Cardiac muscle cell (in vitro differentiated cells and primary cell): ENCODE measurements at regions not wholly inside any gene's neighbourhood (a gene's known extent, or its start where the extent isn't known, plus 50 kb on each side); places are given as distances from the start of the nearest gene placed in this dataset.

Source experiments
- DNase-seq, 2 donors: peaks; one replicate each; pipeline versions ENCODE4 v3.0.0 to v3.0.0-alpha.2; 2010 to 2017; ENCODE audit warnings: low read depth in 1 of 2, low spot score in 1 of 2
- H3K27ac ChIP-seq: fragments of 200-600 bp; sonication (generic); 2 replicates; pipeline ENCODE4 v1.5.1; 2016
- H3K27me3 ChIP-seq: fragments of 200-600 bp; sonication (generic); 2 replicates; pipeline ENCODE4 v1.6.0; 2016; ENCODE audit warnings: control low read depth
- H3K36me3 ChIP-seq: fragments of 200-600 bp; sonication (generic); 2 replicates; pipeline ENCODE4 v1.5.1; 2016; ENCODE audit warnings: control low read depth
- H3K4me1 ChIP-seq: fragments of 200-600 bp; sonication (generic); 2 replicates; pipeline ENCODE4 v1.8.1; 2017; ENCODE audit warnings: low read depth, mild to moderate bottlenecking, mixed run types
- H3K4me3 ChIP-seq: fragments of 200-600 bp; sonication (generic); 2 replicates; pipeline ENCODE4 v1.5.1; 2016; ENCODE audit warnings: mild to moderate bottlenecking
- H3K9me3 ChIP-seq: fragments of 200-600 bp; sonication (generic); 2 replicates; pipeline ENCODE4 v1.5.1; 2017; ENCODE audit warnings: low read depth, mild to moderate bottlenecking, control low read depth
- CTCF ChIP-seq: IDR thresholded peaks from 2 replicates; pipeline ENCODE4 v1.5.1; 2012; ENCODE audit warnings: low read depth, mild to moderate bottlenecking, low read length

DNA sequence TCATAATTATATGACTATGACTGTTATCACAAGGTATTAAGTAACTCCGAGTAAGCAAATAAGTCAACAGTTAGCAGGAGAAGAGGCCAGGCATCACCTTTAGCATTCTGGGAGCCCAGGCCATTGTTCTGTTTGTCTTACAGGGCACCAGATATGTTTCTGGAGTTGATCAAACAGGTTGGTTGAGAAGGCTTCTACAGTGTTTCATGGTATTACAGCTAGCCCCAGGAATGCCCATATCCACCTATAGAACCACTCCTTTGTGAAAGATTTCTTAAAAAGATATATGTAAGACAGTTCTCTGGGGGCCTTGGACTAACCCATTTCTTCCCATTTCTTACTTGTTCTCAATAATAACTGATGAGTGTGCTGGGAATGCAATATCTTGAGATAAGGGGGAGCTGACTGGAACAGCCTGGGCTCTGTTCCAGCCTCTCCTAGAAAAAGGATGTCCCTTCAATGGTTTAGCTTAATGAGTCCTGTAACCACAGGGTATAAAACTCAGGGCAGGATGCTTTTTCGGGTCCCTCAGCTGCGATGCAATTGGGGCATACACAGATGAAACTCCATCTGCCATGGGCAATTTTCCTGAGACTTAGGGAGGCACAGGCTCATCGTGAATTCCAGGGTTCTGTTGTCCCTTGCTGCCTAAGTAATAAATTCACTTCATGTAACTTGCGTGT lies 286.4 kb downstream of the BAMBI start:
- Histone ChIP-seq H3K4me1 (peaks cover 17% of the 10 kb centered on the region), H3K27me3 (no peaks in the 10 kb centered on the region), H3K36me3 (no peaks in the 10 kb centered on the region), H3K27ac (no peak overlapping the region), H3K9me3 (no peaks in the 10 kb centered on the region), H3K4me3 (no peak overlapping the region)
- peak in 1 of 2 donors; percentile 44 for DNase-seq
- TF ChIP-seq CTCF: no peak

DNA sequence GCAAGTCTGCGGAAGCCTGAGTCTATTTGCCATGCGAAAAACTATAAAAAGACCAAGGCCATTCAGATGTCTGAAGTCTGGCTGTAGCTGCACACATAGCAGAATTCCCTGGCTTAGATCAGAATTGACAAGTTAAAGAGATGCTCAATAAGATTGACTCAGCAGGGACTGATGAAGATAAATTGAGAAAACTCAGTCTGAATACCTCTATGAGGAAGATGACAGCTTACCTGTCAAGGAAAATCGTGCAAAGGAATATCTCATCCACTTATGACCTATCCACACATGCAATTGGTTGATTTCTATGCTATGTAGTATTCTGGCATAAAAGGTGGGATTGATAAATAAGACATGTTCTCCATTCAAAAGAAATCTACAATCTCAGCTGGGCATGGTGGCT lies 288.6 kb downstream of the BAMBI start:
- peak in 1 of 2 donors; percentile 44 for DNase-seq
- peak overlapping the region; percentile 62 for H3K27ac ChIP-seq
- H3K27me3 ChIP-seq: no peaks in the 10 kb centered on the region
- no peak overlapping the region for H3K4me3 ChIP-seq
- H3K4me1 ChIP-seq: peaks cover 10% of the 10 kb centered on the region
- no peak for TF ChIP-seq CTCF
- H3K9me3 ChIP-seq: no peaks in the 10 kb centered on the region
- no peaks in the 10 kb centered on the region for H3K36me3 ChIP-seq

- TF ChIP-seq CTCF: no peak
- Histone ChIP-seq H3K27me3 (no peaks in the 10 kb centered on the region), H3K4me1 (peaks cover 10% of the 10 kb centered on the region), H3K4me3 (no peak overlapping the region), H3K27ac (no peak overlapping the region), H3K36me3 (no peaks in the 10 kb centered on the region), H3K9me3 (no peaks in the 10 kb centered on the region)
- DNase-seq: no peak
Observed at GRCh38 chr10:28967031-28967430, 289.7 kb downstream of the BAMBI start.

DNA sequence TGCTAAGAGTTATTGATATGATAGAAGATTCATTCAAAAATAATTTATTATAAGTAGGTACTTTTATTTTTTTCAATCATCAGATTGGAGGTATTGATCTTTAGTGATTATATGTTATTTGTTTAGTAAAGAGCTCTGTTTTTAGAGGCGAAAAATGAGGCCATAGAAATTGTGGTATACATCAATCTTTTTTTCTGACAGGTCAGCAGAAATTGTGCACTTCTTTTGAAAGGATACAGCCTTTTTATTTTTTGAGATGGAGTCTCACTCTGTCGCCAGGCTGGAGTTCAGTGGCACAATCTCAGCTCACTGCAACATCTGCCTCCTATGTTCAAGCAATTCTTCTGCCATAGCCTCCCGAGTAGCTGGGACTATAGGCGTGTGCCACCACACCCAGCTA lies 292.1 kb downstream of the BAMBI start:
- peaks cover 10% of the 10 kb centered on the region for H3K4me1 ChIP-seq
- no peak overlapping the region for H3K27ac ChIP-seq
- no peak for DNase-seq
- no peaks in the 10 kb centered on the region for H3K27me3 ChIP-seq
- no peak for TF ChIP-seq CTCF
- no peak overlapping the region for H3K4me3 ChIP-seq
- no peaks in the 10 kb centered on the region for H3K9me3 ChIP-seq
- no peaks in the 10 kb centered on the region for H3K36me3 ChIP-seq

DNA sequence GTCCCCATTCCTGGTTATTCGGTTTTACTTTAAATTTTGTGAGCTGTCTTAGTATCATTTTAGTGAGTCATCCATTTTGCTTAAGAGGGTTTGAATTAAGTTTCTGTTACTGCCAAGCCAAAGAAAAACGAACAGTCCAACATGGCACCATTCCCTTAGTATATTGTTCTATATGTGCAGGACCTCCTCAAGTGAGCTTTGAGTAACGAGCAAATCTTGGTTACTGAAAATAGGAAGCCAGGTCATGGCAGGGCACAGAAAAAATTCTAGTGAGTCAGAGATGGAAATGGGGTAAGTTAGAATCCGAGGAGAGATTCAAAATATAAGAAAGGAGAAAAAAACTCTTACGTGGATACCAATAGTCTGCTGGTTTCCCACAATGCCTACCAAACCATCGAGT lies 292.9 kb downstream of the BAMBI start:
- Histone ChIP-seq H3K36me3 (no peaks in the 10 kb centered on the region), H3K4me1 (peaks cover 5% of the 10 kb centered on the region), H3K4me3 (no peak overlapping the region), H3K9me3 (no peaks in the 10 kb centered on the region), H3K27ac (no peak overlapping the region), H3K27me3 (no peaks in the 10 kb centered on the region)
- no peak for TF ChIP-seq CTCF
- peak in 1 of 2 donors; percentile 77 for DNase-seq
